Activated B cell treated with CpG ODN at 0.5 μM for 24 hours (primary cell): ENCODE measurements at regions not wholly inside any gene's neighbourhood (a gene's known extent, or its start where the extent isn't known, plus 50 kb on each side); places are given as distances from the start of the nearest gene placed in this dataset.

Experiments used
- ATAC-seq: fragments of 200-7000 bp; cut with Tn5 transposase; one replicate; pipeline ENCODE4 v1.10.0; 2021; ENCODE audit warnings: low read depth, mild to moderate bottlenecking, moderate library complexity
- CTCF ChIA-PET: fragments of 350-600 bp; sonication (Branson Sonifier 250); formaldehyde crosslinking; loops from one replicate; lab custom pipeline; 2021; ENCODE audit warnings: antibody characterized with exemption; lab: Charles Lee
- POLR2A ChIA-PET: fragments of 350-600 bp; sonication (Branson Sonifier 250); formaldehyde crosslinking; loops from one replicate; lab custom pipeline; 2021; ENCODE audit warnings: antibody characterized with exemption; lab: Charles Lee
- DNase-seq: peaks from one replicate; pipeline ENCODE4 v3.0.0; 2022
- H3K27ac Mint-ChIP-seq: one replicate; pipeline ENCODE4 v1.8.0; 2020; ENCODE audit warnings: mixed read lengths
- H3K27me3 Mint-ChIP-seq: one replicate; pipeline ENCODE4 v1.8.0; 2021; ENCODE audit warnings: mixed read lengths
- H3K36me3 Mint-ChIP-seq: one replicate; pipeline ENCODE4 v1.8.0; 2021; ENCODE audit warnings: low read depth, mixed read lengths
- H3K4me1 Mint-ChIP-seq: one replicate; pipeline ENCODE4 v1.8.0; 2021; ENCODE audit warnings: mixed read lengths
- H3K4me3 Mint-ChIP-seq: one replicate; pipeline ENCODE4 v1.8.0; 2020; ENCODE audit warnings: mild to moderate bottlenecking, mixed read lengths
- H3K9me3 Mint-ChIP-seq: one replicate; pipeline ENCODE4 v1.8.0; 2020; ENCODE audit warnings: mixed read lengths
- intact Hi-C: fragments of 100-400 bp; cut with micrococcal nuclease; formaldehyde crosslinking; loops from one replicate; pipeline ENCODE4 v1.15.1; 2024
- TF ChIP-seq, protein P1 (sequence below): fragments of 200-600 bp; IDR thresholded peaks from one replicate; pipeline ENCODE4 v1.8.0; 2022; ENCODE audit warnings: antibody characterized with exemption, mild to moderate bottlenecking

DNA sequence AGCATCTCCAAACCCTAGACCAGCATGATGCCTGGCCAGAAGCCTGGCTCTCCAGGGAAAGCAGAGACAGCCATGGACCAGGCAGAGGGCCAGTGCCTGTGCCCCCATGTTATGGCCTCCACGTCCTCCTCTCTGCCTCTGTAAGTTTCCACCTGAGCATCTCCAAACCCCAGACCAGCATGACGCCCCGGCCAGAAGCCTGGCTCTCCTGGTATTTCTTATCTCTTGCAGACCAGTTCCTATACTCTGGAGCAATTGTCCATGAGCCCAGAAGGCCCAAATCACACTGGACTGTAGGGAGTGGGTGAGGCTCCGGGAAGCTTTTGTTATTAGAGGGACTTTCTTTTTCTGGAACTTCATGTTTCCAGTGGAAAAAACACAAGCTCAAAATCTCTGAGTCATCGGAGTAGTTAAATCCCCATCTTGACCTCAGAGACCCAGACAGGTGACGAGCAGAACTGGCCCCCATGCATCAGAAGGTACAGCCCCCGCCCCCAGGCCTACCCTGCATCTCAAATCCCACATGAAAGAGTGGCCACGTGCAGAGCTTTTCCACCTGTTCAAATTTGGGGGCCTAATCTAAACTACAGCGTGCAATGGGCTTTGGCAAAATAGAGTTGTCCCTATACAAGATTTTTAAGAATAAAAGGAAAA lies 110.2 kb upstream of the FOXQ1 start:
- Mint-ChIP-seq H3K4me1 (no peaks in the 10 kb centered on the region), H3K36me3 (no peaks in the 10 kb centered on the region), H3K9me3 (no peaks in the 10 kb centered on the region), H3K27me3 (peaks cover 6% of the 10 kb centered on the region), H3K4me3 (no peak overlapping the region), H3K27ac (no peak overlapping the region)
- intact Hi-C loops = no loop called here
- DNase-seq (no peak), ATAC-seq (no peak)
- POLR2A ChIA-PET = no interaction called here
- TF ChIP-seq, protein P1, sequence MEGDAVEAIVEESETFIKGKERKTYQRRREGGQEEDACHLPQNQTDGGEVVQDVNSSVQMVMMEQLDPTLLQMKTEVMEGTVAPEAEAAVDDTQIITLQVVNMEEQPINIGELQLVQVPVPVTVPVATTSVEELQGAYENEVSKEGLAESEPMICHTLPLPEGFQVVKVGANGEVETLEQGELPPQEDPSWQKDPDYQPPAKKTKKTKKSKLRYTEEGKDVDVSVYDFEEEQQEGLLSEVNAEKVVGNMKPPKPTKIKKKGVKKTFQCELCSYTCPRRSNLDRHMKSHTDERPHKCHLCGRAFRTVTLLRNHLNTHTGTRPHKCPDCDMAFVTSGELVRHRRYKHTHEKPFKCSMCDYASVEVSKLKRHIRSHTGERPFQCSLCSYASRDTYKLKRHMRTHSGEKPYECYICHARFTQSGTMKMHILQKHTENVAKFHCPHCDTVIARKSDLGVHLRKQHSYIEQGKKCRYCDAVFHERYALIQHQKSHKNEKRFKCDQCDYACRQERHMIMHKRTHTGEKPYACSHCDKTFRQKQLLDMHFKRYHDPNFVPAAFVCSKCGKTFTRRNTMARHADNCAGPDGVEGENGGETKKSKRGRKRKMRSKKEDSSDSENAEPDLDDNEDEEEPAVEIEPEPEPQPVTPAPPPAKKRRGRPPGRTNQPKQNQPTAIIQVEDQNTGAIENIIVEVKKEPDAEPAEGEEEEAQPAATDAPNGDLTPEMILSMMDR = no peak
- CTCF ChIA-PET = no interaction called here

DNA sequence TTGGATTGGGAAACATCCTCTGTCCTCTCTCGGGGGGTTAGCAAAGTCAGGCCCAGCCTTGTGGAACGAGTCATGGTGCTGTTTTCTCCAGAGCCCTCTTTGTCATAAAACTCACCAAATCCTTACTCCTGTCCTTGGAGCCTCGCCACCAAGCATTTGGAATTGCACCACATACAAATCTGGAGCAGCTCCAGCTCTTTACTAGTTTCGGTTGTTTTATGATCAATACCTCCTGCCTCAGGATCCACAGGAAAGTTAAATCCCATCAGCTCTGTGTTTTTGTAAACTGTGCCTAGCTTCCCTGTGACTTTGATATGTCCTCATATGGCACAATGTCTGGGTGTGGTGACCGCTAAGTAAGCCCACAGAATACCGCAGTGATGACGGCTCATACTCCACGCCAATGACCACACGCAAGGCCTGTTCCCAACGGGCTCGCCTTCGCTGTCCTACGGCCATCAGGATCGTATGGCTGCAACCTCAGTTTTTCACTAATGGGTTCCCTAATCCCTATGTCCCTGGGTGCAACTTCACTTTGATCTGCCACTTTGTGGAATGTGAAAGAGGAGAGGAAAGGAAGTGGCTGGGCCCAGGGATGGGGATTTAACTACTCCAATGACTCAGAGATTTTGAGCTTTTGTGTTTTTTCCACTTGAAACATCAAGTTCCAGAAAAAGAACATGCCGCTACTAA lies 111.3 kb upstream of the FOXQ1 start:
- DNase-seq = no peak
- intact Hi-C loops = no loop called here
- Mint-ChIP-seq H3K36me3 (no peaks in the 10 kb centered on the region), H3K4me1 (no peaks in the 10 kb centered on the region), H3K27me3 (no peaks in the 10 kb centered on the region), H3K9me3 (no peaks in the 10 kb centered on the region), H3K4me3 (no peak overlapping the region), H3K27ac (no peak overlapping the region)
- TF ChIP-seq, protein P1 = no peak
- ATAC-seq = no peak
- ChIA-PET CTCF (no interaction called here), POLR2A (no interaction called here)

DNA sequence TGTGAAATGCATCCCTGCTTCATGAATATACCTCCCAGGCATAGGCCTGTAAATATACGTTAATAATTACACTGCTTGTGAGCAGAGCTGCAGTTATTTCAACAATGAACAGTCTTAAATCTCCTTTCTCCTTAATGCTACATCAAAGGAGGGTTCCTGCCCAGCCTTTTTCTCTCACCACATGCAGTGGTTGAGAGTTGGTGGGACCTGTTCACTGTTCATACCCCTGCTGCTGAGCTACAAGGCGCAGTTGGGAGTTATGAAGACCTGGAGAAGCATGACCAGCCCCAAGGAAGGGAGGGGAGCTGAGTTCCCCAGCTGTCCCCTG lies 111.9 kb upstream of the FOXQ1 start:
- H3K36me3 Mint-ChIP-seq = no peaks in the 10 kb centered on the region
- H3K4me3 Mint-ChIP-seq = no peak overlapping the region
- H3K9me3 Mint-ChIP-seq = no peaks in the 10 kb centered on the region
- POLR2A ChIA-PET = no interaction called here
- no peaks in the 10 kb centered on the region for H3K4me1 Mint-ChIP-seq
- no peak overlapping the region for H3K27ac Mint-ChIP-seq
- TF ChIP-seq, protein P1 = no peak
- no peak for DNase-seq
- H3K27me3 Mint-ChIP-seq = no peaks in the 10 kb centered on the region
- intact Hi-C loops = no loop called here
- ATAC-seq = no peak
- CTCF ChIA-PET = no interaction called here

DNA sequence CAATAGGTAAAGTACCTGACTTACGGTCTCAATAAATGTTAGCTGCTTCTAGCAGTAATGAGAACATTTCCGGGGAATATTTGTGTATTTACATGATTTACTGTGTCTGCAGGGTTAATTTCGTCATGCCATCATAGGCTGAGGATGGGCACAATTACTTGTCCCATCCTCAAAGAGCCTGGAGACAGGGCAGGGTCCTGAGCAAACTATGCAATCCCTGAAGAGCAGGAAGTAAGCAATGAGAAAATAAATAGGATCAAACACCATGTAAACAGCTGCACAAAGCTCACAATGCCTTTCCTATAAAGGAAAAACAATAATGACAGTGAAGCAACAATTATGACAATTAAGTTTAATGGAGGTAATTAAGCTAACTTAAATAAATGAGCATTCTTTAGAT lies 114.6 kb upstream of the FOXQ1 start:
- Mint-ChIP-seq H3K36me3 (no peaks in the 10 kb centered on the region), H3K27me3 (peaks cover 4% of the 10 kb centered on the region)
- CTCF ChIA-PET = no interaction called here

DNA sequence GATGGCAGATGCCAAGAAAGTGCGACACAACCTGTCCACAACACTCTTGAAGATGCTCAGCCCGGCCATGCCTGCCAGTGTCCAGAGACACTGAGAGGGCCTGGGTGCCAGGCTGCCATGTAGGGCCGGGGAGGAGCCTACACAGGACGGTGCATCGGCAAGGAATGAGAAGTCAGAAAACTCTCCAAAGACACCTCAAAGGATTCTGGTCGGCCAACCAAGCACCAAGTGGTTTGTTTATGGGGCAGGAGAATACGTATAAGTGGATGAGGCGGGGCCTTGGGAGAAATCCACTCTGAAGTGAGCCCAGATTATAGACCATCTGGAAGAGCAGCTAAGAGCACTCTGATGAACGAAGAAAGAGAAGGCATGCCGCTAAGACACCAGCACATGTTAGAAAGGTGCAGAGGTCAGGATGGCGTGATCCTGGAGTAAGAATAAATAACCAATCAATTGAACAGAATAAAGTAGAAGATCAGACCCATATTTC lies 120.7 kb upstream of the FOXQ1 start:
- H3K27me3 Mint-ChIP-seq = peaks cover 4% of the 10 kb centered on the region
- POLR2A ChIA-PET = no interaction called here

More for the DNA sequence above, 114.6 kb upstream of the FOXQ1 start:
- no peaks in the 10 kb centered on the region for H3K4me1 Mint-ChIP-seq
- no peak overlapping the region for H3K27ac Mint-ChIP-seq
- no peak for ATAC-seq
- no peak overlapping the region for H3K4me3 Mint-ChIP-seq
- intact Hi-C loops = no loop called here
- POLR2A ChIA-PET = no interaction called here
- H3K9me3 Mint-ChIP-seq = peaks cover 4% of the 10 kb centered on the region
- TF ChIP-seq, protein P1 = no peak
- no peak for DNase-seq

More for the DNA sequence above, 120.7 kb upstream of the FOXQ1 start:
- Mint-ChIP-seq H3K9me3 (peaks cover 4% of the 10 kb centered on the region), H3K27ac (no peak overlapping the region), H3K4me1 (no peaks in the 10 kb centered on the region), H3K4me3 (no peak overlapping the region), H3K36me3 (no peaks in the 10 kb centered on the region)
- intact Hi-C loops = no loop called here
- TF ChIP-seq, protein P1 = no peak
- CTCF ChIA-PET = no interaction called here
- no peak for DNase-seq
- ATAC-seq = no peak
